H1 (cell line): ENCODE measurements at regions not wholly inside any gene's neighbourhood (a gene's known extent, or its start where the extent isn't known, plus 50 kb on each side); places are given as distances from the start of the nearest gene placed in this dataset.

ENCODE experiments used
- ASH2L ChIP-seq: fragments of 200-600, 300-600 bp; sonication (generic); IDR thresholded peaks from one replicate; pipeline ENCODE4 v1.7.1; 2017; ENCODE audit warnings: low read length
- CHD2 ChIP-seq: IDR thresholded peaks from 2 replicates; pipeline ENCODE4 v1.6.1; 2012; ENCODE audit warnings: low read length, improper control_type of control experiment
- EGR1 ChIP-seq: IDR thresholded peaks from 2 replicates; pipeline ENCODE4 v1.6.1; 2011; ENCODE audit warnings: low read depth, low read length, borderline replicate concordance
- GTF2F1 ChIP-seq: IDR thresholded peaks from 2 replicates; pipeline ENCODE4 v1.6.1; 2012; ENCODE audit warnings: low read depth, low read length, improper control_type of control experiment, borderline replicate concordance
- PHF8 ChIP-seq: fragments of 200-600 bp; sonication (generic); conservative IDR thresholded peaks from 2 replicates; pipeline ENCODE4 v1.7.1; 2012; ENCODE audit warnings: low read depth, mild to moderate bottlenecking, inconsistent platforms, low read length, moderate library complexity
- POLR2A ChIP-seq, 2 experiments: IDR thresholded peaks; 1 replicate in 1 of 2; 2 replicates in 1 of 2; pipeline ENCODE4 v1.6.1; 2011; ENCODE audit warnings: low read depth in 2 of 2, low read length in 2 of 2, mild to moderate bottlenecking in 2 of 2; ENCODE audit errors: control extremely low read depth in 1 of 2
- SP2 ChIP-seq: IDR thresholded peaks from 2 replicates; pipeline ENCODE4 v1.6.1; 2012; ENCODE audit warnings: mild to moderate bottlenecking, low read length, inconsistent platforms
- SUZ12 ChIP-seq: fragments of 200-600 bp; sonication (generic); IDR thresholded peaks from 2 replicates; pipeline ENCODE4 v1.6.1; 2012; ENCODE audit warnings: mild to moderate bottlenecking, inconsistent platforms, low read length, moderate library complexity, mixed read lengths
- ZNF274 ChIP-seq: IDR thresholded peaks from 2 replicates; pipeline ENCODE4 v1.7.0; 2012; ENCODE audit warnings: low read length, borderline replicate concordance; ENCODE audit errors: extremely low read depth
- TF ChIP-seq, protein P1 (sequence below): fragments of 300-600 bp; sonication (generic); IDR thresholded peaks from 2 replicates; pipeline ENCODE4 v1.7.1; 2012; ENCODE audit warnings: low read length, moderate library complexity, mild to moderate bottlenecking, inconsistent platforms; ENCODE audit not compliant: insufficient replicate concordance

DNA sequence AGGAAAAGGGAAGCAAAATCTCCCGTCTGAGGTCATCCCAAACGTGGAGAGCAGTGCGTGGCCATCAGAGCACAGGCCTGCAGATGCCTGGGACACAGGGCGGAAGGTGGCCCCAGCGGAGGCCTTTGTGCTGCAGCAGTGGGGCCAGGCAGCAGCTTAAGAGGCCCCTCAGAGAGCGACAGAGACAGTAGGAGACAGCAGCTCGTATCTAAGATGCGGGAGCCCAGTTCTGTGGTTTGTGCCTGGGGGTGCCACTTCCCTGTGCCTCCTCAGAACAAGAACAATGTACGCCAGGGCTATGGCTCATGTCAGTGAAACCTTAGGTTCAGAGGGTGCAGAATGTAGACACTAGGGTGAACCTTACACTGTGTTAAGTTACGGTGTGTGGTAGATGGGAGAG is 316.6 kb upstream of the AKR1E2 start (continued):
- TF ChIP-seq, protein P1, sequence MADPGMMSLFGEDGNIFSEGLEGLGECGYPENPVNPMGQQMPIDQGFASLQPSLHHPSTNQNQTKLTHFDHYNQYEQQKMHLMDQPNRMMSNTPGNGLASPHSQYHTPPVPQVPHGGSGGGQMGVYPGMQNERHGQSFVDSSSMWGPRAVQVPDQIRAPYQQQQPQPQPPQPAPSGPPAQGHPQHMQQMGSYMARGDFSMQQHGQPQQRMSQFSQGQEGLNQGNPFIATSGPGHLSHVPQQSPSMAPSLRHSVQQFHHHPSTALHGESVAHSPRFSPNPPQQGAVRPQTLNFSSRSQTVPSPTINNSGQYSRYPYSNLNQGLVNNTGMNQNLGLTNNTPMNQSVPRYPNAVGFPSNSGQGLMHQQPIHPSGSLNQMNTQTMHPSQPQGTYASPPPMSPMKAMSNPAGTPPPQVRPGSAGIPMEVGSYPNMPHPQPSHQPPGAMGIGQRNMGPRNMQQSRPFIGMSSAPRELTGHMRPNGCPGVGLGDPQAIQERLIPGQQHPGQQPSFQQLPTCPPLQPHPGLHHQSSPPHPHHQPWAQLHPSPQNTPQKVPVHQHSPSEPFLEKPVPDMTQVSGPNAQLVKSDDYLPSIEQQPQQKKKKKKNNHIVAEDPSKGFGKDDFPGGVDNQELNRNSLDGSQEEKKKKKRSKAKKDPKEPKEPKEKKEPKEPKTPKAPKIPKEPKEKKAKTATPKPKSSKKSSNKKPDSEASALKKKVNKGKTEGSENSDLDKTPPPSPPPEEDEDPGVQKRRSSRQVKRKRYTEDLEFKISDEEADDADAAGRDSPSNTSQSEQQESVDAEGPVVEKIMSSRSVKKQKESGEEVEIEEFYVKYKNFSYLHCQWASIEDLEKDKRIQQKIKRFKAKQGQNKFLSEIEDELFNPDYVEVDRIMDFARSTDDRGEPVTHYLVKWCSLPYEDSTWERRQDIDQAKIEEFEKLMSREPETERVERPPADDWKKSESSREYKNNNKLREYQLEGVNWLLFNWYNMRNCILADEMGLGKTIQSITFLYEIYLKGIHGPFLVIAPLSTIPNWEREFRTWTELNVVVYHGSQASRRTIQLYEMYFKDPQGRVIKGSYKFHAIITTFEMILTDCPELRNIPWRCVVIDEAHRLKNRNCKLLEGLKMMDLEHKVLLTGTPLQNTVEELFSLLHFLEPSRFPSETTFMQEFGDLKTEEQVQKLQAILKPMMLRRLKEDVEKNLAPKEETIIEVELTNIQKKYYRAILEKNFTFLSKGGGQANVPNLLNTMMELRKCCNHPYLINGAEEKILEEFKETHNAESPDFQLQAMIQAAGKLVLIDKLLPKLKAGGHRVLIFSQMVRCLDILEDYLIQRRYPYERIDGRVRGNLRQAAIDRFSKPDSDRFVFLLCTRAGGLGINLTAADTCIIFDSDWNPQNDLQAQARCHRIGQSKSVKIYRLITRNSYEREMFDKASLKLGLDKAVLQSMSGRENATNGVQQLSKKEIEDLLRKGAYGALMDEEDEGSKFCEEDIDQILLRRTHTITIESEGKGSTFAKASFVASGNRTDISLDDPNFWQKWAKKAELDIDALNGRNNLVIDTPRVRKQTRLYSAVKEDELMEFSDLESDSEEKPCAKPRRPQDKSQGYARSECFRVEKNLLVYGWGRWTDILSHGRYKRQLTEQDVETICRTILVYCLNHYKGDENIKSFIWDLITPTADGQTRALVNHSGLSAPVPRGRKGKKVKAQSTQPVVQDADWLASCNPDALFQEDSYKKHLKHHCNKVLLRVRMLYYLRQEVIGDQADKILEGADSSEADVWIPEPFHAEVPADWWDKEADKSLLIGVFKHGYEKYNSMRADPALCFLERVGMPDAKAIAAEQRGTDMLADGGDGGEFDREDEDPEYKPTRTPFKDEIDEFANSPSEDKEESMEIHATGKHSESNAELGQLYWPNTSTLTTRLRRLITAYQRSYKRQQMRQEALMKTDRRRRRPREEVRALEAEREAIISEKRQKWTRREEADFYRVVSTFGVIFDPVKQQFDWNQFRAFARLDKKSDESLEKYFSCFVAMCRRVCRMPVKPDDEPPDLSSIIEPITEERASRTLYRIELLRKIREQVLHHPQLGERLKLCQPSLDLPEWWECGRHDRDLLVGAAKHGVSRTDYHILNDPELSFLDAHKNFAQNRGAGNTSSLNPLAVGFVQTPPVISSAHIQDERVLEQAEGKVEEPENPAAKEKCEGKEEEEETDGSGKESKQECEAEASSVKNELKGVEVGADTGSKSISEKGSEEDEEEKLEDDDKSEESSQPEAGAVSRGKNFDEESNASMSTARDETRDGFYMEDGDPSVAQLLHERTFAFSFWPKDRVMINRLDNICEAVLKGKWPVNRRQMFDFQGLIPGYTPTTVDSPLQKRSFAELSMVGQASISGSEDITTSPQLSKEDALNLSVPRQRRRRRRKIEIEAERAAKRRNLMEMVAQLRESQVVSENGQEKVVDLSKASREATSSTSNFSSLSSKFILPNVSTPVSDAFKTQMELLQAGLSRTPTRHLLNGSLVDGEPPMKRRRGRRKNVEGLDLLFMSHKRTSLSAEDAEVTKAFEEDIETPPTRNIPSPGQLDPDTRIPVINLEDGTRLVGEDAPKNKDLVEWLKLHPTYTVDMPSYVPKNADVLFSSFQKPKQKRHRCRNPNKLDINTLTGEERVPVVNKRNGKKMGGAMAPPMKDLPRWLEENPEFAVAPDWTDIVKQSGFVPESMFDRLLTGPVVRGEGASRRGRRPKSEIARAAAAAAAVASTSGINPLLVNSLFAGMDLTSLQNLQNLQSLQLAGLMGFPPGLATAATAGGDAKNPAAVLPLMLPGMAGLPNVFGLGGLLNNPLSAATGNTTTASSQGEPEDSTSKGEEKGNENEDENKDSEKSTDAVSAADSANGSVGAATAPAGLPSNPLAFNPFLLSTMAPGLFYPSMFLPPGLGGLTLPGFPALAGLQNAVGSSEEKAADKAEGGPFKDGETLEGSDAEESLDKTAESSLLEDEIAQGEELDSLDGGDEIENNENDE: no peak
- TF ChIP-seq SUZ12: no peak
- TF ChIP-seq SP2: no peak
- no peak for TF ChIP-seq ZNF274
- TF ChIP-seq POLR2A (IDR thresholded peaks at IDR 0.05; ENCODE audit: control extremely low read depth in 1 of 2, low read depth in 2 of 2, low read length in 2 of 2): no peak
- no peak for TF ChIP-seq ASH2L
- TF ChIP-seq GTF2F1: no peak
- no peak for TF ChIP-seq CHD2
- TF ChIP-seq PHF8: no peak
- no peak for TF ChIP-seq EGR1
